GM19452 (cell line): ENCODE measurements at regions not wholly inside any gene's neighbourhood (a gene's known extent, or its start where the extent isn't known, plus 50 kb on each side); places are given as distances from the start of the nearest gene placed in this dataset.
"Not testable (repeated sequence)": the region's sequence is repeated elsewhere in the genome, so short reads cannot be mapped to it uniquely, and the experiment has no call there.

ENCODE experiments used
- ATAC-seq: cut with Tn5 transposase; IDR thresholded peaks from one replicate; pipeline ENCODE4 v1.9.1; 2021; ENCODE audit not compliant: unreplicated experiment

GRCh38 chr22:22697377-22698117, 53.1 kb downstream of the GGTLC2 start:
- ATAC-seq: no peak

DNA sequence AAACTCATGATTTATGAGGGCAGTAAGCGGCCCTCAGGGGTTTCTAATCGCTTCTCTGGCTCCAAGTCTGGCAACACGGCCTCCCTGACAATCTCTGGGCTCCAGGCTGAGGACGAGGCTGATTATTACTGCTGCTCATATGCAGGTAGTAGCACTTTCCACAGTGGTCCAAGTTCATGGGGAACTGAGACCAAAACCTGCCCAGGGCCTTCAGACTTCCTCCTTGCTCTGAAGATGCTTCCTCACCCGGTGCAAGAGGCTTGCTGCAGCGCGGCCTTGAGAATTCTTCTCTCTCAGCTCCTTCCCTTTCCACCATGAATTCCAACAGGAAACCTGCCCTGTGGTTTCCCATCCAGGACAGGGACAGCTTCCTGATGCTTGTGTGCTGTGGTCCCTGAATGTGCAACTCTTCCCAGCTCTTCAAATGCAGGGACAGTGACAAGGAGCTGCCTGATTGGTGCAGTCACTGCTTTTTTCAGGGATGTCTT, 53.9 kb downstream of the GGTLC2 start:
- no peak for ATAC-seq

DNA sequence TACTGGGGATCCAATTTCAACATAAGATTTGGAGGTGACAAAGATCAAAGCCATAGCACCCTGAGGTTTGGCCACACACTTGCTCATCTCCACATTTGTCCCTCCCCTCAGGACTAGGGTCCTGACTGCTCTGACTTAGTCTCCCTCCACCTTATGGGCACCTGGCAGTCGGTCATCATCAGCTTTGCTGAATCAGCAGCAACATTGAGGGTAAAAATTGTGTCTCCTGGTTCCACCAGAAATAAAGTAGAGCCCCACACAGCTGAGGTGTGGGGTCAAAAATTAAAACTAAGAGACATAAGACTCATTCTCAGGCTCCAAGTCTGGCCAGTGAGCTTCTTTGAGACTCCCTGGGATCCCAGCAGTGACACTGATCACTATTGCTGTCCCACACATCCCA, 56.2 kb downstream of the GGTLC2 start:
- no peak for ATAC-seq

GRCh38 chr22:22701557-22701956, 57.1 kb downstream of the GGTLC2 start:
- not testable (repeated sequence) for ATAC-seq

DNA sequence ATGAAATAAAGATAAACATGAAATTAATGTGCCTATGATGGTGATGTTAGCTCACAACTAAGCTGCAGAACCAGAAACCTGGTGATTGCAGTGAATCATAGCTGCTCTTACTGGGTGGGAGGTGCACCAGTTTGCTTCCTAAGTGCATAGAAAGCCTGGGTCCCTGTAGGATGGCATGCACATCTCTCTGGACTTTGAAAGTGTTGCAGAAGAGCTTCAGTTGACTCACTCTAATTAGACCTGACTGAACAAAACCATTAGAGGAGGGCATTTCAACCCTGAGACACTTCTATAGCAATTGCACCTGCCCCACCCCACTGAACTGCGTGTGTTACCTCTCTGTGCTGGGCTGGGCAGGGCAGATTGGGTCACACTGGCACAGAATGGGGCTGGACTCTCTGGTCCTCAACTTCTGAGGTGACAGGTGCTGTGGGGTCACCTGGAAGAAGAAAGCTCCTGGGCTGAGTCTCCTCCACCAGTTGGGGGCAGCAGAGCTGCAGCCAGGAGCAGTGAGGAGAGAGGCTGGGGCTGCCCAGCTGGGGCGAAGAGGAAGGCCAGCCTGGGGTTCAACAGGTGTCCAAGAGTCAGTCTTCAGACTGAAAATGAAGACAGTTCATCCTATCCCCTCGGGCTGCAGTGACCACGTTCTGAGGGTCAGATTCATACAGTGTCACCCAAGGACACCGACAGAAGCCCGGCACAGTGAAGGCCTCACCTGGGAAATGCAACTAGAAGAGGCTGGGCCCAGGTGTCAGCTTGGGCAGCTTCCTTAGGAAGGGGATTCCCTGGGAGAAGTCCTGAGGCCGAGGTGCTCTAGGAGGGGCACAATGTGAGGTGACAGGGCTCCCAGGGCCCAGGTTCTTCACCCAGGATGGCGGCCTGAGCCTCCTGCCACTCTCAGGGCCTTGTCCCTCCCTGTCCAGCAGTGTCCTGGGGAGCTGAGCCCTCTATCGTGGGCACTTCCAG, 58.1 kb downstream of the GGTLC2 start:
- no peak for ATAC-seq

DNA sequence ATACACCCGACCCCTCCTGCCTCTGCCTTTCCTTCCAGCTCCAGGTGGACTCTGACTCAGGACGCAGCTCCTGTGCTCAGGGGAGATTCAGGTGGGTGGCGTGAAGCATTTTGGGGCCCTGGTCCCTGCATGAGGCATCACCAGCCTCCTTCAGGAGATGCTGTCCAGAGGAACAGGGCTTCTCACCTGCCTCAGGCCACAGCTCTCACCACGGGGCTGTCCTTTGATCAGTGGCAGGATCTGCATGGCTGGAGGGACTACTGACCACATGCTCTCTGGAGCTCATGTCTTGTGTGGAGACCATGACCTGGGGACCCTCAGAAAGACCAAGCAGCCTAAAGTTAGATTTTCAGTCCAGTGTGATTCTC, 58.8 kb downstream of the GGTLC2 start:
- no peak for ATAC-seq

DNA sequence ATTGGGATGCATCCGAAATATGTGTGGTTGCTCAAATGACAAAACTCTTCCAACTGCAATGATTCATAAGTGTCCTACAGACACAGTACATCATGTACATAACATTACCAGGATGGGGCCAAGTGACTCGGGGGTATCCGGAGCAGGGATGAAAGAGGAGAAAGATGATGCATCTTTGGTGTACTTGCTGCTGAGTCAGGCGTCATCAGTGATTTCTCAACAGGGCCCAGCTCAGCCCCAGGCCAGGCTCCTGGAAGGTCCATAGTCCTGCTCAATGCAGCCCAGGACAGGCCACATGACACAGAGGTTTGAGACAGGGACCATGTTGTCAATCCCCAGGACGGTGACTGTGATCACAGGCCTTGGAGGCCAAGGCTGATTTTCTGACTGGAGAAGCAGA, 59.3 kb downstream of the GGTLC2 start:
- no peak for ATAC-seq

- no peak for ATAC-seq
These were observed 59.9 kb downstream of the GGTLC2 start for GRCh38 chr22:22704156-22704946.

- ATAC-seq: no peak
These were observed 61.1 kb downstream of the GGTLC2 start for GRCh38 chr22:22705328-22706100.

GRCh38 chr22:22706253-22706915, 62.0 kb downstream of the GGTLC2 start:
- no peak for ATAC-seq

DNA sequence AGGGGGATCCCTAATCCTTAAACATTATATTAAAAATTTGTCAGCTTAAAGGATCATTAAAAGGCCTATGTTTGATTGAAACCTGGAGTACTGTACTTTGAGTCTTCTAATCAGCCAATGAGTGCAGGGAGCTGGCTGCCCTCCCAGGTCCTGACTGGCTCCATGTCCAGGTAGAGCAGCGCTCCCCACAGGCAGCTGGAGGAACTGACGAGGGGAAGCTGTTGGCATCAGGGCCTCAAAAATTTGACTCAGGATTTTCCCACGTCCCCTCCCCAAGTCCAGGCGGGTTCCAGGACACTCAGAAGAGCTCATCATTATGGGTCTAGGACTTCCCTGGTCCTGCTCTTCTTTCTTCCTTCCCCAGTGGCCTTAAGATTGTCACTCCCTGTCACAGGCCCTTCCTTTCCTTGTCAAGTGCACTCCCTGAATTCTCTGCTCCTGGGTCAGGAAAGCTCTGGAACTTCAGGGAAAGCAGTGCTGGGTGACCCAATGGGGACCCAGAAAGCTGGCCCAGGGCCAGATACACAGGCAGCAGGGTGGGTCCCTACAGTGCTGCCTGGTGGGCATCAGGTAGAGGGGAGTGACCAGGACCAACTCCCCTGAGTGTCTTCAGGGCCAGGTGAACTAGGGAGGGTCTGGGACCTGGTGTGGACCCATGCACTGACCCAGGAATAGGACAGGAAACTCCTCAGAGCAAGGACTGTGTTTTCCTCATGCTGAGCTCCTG, 65.5 kb downstream of the GGTLC2 start:
- no peak for ATAC-seq

DNA sequence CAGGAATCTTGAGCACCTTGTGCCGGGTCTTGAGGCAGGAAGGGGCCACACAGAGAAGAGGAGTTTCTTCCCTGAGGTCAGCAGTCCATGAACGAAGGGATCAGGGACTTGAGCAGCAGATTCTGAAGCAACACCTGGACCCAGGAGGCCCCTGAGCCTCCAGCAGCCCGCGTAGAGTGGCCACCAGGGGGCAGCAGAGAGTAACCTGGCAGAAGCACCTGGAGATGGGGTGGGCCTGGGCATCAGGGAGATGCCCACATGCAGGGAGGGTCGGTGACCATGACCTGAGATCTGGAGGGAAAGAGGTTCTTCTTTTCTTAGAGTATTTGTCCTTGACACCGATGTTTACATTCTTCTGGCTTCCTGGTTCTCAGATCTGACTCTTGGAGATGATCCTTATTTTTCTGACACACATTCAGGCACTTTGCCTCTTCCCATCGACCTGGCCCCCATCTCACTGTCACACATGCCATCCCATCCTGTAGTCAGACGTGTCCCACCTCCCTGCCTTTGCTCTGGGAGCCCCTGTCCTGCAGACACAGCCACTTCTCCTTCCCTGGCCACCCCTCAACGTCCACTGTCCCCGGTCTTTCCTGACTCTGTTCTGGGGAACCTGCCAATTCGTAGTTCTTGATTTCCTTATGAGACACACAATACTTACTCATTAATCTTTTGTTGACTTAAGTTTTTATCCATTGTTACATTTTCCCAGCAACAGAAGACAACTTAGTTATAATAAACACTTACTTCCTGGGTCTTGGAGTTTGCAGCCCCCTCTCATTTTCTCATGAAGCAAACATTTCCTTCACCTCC, 66.5 kb downstream of the GGTLC2 start:
- ATAC-seq: no peak

DNA sequence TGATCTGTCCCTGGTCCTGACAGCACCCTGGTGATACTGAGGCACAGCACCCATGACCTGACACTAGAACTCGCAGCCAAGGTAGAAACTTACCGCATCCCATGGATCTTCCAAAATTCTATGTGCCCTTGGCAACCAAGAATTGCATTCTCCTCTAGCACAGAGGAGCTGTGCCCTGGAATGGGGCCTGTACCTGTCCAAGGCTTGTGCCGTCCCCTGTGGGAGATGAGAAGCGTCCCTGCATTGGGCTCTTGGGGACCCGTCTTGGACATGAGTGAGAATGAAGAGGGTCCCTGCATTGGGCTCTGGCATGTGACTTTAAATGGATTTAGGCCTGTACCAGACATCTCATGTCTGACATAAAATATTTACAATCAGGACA, 67.1 kb downstream of the GGTLC2 start:
- ATAC-seq: no peak

DNA sequence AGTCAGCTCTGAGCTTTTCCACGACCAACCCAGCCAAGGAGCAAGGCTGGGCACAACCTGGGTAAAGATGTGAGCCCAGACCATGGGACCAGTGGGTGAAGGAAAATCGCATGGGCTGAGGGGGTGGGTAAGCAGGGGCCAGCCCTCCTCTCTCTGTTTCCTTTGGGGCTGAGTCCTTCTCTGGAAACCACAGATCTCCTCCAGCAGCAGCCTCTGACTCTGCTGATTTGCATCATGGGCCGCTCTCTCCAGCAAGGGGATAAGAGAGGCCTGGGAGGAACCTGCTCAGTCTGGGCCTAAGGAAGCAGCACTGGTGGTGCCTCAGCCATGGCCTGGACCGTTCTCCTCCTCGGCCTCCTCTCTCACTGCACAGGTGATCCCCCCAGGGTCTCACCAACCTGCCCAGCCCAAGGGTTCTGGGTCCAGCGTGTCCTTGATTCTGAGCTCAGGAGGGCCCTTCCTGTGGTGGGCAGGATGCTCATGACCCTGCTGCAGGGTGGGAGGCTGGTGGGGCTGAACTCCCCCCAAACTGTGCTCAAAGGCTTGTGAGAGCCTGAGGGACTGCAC, 67.8 kb downstream of the GGTLC2 start:
- ATAC-seq: no peak

DNA sequence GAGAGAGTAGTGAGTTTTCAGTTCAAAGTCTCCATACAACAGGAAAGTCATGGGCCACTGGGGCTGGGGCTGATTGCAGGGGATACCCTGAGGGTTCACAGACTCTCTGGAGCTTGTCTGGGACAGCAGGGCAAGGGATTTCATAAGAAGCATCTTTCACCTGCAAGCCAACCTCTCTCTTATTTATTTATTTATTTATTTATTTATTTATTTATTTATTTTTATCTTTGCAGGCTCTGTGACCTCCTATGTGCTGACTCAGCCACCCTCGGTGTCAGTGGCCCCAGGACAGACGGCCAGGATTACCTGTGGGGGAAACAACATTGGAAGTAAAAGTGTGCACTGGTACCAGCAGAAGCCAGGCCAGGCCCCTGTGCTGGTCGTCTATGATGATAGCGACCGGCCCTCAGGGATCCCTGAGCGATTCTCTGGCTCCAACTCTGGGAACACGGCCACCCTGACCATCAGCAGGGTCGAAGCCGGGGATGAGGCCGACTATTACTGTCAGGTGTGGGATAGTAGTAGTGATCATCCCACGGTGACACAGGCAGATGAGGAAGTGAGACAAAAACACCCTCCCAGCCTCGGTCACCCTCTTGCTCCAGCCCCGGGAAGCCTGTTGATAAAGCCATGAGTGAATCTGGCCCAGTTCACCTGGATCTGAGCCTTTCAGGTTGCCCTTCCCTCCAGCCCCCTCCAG, 68.4 kb downstream of the GGTLC2 start:
- no peak for ATAC-seq

DNA sequence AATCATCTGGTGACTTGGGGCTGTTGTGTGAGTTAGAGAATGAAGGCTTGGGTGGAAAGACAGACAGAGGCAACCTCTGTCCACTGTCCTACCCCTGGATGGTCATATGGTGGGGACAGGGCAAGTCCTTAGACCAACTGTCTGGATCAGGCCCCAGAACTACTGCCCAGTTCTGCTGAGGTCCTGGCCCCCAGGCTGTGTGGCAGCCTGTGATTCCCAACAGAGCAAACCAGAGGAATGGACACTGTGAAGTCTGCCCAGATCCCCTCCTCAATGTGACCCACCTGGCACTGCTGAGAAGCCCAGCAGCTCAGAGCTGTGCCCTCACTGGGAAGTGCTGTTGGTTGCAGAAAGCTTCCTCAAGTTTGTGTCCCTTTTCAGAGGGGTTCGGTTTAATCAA, 69.0 kb downstream of the GGTLC2 start:
- ATAC-seq: no peak

- peak; percentile 70 for ATAC-seq
These were observed 70.4 kb downstream of the GGTLC2 start for GRCh38 chr22:22714600-22715335.
